Gastroesophageal sphincter (tissue), 3 donors: ENCODE measurements at regions not wholly inside any gene's neighbourhood (a gene's known extent, or its start where the extent isn't known, plus 50 kb on each side); places are given as distances from the start of the nearest gene placed in this dataset.
"Not testable (repeated sequence)": the region's sequence is repeated elsewhere in the genome, so short reads cannot be mapped to it uniquely, and the experiment has no call there.

Experiments used
- EP300 ChIP-seq: sonication (generic); formaldehyde crosslinking; IDR thresholded peaks from one replicate; pipeline ENCODE4 v1.6.1; 2017; ENCODE audit warnings: antibody characterized with exemption, mild to moderate bottlenecking
- POLR2A ChIP-seq, 2 donors: fragments of 450-650 bp; IDR thresholded peaks; one replicate each; pipeline ENCODE4 v1.6.1; 2017; ENCODE audit warnings: antibody characterized with exemption in 2 of 2, mild to moderate bottlenecking in 2 of 2, moderate library complexity in 1 of 2
- POLR2AphosphoS5 ChIP-seq: sonication (generic); formaldehyde crosslinking; IDR thresholded peaks from one replicate; pipeline ENCODE4 v1.6.1; 2017; ENCODE audit warnings: antibody characterized with exemption
- TF ChIP-seq, protein P1 (sequence below), 4 experiments: fragments of 200-600 bp in 2 of 4; fragments of 450-650 bp in 2 of 4; sonication (generic) in 1 of 4; IDR thresholded peaks; one replicate each; pipeline ENCODE4 v1.5.1; 2017 to 2019; ENCODE audit warnings: antibody characterized with exemption in 4 of 4, mild to moderate bottlenecking in 2 of 4, moderate library complexity in 2 of 4

DNA sequence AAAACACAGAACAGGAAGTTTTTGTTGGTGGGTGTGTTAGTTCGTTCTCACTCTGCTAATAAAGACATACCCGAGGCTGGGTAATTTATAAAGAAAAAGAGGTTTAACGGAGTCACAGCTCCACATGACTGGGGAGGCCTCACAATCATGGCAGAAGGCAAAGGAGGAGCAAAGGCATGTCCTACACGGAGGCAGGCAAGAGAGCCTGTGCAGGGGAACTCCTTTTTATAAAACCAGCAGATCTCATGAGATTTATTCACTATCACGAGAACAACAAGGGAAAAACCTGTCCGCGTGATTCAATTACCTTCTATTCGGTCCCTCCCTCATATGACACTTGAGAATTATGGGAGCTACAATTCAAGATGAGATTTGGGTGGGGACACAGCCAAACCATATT is 96.6 kb downstream of the TLR5 start:
- TF ChIP-seq, protein P1, sequence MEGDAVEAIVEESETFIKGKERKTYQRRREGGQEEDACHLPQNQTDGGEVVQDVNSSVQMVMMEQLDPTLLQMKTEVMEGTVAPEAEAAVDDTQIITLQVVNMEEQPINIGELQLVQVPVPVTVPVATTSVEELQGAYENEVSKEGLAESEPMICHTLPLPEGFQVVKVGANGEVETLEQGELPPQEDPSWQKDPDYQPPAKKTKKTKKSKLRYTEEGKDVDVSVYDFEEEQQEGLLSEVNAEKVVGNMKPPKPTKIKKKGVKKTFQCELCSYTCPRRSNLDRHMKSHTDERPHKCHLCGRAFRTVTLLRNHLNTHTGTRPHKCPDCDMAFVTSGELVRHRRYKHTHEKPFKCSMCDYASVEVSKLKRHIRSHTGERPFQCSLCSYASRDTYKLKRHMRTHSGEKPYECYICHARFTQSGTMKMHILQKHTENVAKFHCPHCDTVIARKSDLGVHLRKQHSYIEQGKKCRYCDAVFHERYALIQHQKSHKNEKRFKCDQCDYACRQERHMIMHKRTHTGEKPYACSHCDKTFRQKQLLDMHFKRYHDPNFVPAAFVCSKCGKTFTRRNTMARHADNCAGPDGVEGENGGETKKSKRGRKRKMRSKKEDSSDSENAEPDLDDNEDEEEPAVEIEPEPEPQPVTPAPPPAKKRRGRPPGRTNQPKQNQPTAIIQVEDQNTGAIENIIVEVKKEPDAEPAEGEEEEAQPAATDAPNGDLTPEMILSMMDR (IDR thresholded peaks at IDR 0.05), result not testable (repeated sequence)
- not testable (repeated sequence) for TF ChIP-seq EP300; POLR2A (IDR thresholded peaks at IDR 0.05); POLR2AphosphoS5
